ENCODE measurements at regions not wholly inside any gene's neighbourhood (a gene's known extent, or its start where the extent isn't known, plus 50 kb on each side); places are given as distances from the start of the nearest gene placed in this dataset.
A peak's percentile ranks its signal among the peaks of the same experiment; 100 is the strongest.

GRCh38 chr2:40823478-40823877, 371.6 kb upstream of the SLC8A1 start:
- DNase-seq, result no peak

- DNase-seq, result no peak
These were observed 372.4 kb upstream of the SLC8A1 start for GRCh38 chr2:40824278-40824677.

GRCh38 chr2:40827392-40827791, 375.5 kb upstream of the SLC8A1 start:
- DNase-seq, result no peak

- no peak for DNase-seq
These were observed 379.5 kb upstream of the SLC8A1 start for GRCh38 chr2:40831321-40831873.

- DNase-seq, result no peak
These were observed 390.0 kb upstream of the SLC8A1 start for GRCh38 chr2:40841856-40842255.

DNA sequence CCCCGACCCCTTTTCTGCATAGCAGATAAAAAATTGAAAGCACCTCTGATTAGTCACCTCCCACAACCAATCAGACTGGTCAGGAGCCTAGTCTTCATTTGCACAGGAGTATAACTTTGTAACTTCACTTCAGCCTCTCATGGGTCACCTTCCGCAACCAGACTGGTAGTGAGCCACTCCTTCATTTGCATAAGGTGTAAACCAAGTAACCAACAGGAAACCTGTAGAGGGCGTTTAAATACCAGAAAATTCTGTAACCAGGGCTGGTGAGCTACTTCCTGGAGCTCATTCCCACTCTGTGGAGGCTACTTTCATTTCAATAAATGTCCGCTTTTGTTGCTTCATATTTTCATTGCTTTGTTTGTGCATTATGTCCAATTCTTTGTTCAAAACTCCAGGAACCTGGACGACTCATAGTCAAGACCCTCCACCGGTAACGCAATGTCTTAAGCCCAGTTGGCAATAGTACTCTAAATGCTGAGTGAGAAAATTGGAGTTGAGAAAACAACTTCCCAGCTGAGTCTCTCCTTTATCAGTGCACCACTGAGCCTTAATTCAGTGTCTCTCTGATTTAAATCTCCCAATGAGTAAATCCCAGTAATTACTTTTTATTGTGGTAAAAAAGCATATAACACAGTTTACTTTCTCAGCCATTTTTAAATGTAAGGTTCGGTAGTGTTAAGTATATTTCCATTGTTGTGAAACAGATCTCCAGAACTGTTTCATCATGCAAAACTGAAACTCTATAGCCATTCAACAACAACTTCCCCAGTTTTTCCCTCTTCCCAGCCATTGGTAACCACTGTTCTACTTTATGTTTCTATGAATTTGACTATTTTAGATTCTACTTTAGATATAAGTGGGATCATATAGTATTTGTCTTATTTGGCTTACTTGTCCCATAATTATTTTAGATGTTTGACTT, 392.7 kb upstream of the SLC8A1 start:
- DNase-seq, result peak; percentile 39

- DNase-seq, result no peak
These were observed 399.8 kb upstream of the SLC8A1 start for GRCh38 chr2:40851661-40852060.

- no peak for DNase-seq
These were observed 407.7 kb upstream of the SLC8A1 start for GRCh38 chr2:40859617-40860016.

- no peak for DNase-seq
These were observed 415.9 kb upstream of the SLC8A1 start for GRCh38 chr2:40867829-40868228.

GRCh38 chr2:40872580-40872979, 420.7 kb upstream of the SLC8A1 start:
- DNase-seq, result no peak

DNA sequence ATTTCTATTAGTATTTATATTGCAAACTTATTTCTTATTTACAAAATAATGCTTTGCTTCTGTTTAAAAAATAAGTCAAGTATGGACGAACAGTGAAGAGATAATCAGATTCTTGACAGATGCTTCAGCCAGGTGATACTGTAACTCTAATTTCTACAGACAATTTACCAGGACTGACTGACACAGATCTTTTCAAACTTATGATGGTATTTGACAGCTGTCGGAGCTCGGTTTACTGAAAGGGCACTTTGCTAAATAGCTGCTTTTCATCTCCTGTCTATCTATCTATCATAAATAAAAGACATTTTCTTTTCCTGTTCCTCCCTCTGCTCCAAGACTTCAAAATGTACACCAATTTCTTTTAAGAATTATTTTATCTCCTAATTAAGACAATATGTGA, 422.5 kb upstream of the SLC8A1 start:
- no peak for DNase-seq

DNA sequence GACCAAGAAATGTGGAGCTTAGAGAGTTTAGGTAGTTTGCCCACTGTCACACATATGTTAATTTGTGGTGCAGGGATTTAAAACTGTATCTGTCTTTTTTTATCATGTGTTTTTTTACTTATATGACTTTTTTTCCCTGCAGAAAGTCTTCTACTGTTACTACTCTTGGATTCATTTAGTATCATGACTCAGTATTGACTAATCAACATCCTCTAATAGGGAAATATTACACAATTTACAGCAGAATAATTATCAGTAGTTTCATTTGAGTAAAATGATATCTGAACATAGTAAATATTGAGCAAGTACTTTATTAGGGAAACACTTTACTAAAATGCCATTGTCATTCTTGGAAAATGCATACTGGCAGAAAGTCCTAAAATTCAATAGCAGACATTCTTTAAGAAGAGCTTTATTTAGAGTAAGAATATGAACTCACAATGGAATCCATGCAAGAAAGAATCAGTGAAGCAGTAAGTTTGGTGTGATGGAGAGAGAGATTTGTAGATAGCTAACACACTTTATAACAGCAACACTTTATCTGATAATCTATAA, 425.9 kb upstream of the SLC8A1 start:
- no peak for DNase-seq

- DNase-seq, result no peak
These were observed 427.4 kb upstream of the SLC8A1 start for GRCh38 chr2:40879305-40879704.

GRCh38 chr2:40886100-40886499, 434.2 kb upstream of the SLC8A1 start:
- DNase-seq, result no peak

DNA sequence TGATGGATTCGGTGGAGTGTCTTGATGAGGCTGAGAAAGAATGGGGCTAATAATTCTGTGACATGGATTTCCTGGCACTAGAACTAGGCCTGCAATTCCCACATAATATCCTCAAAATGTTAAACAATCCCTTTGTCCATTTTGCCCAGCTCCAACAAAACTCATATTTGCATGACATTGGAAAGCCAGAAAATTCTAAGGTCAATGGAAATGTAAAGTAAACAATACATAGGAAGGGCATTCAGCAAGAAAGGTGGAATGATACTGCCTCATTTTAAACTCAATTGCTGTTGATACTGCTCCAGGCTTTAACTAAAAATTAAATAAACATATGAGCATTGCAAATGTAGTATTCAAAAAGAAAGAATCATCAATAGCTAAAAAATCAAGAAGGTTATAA, 434.8 kb upstream of the SLC8A1 start:
- DNase-seq, result no peak

- DNase-seq, result peak; percentile 29
These were observed 444.5 kb upstream of the SLC8A1 start for GRCh38 chr2:40896358-40896757.

- DNase-seq, result no peak
These were observed 462.8 kb upstream of the SLC8A1 start for GRCh38 chr2:40914666-40915065.

DNA sequence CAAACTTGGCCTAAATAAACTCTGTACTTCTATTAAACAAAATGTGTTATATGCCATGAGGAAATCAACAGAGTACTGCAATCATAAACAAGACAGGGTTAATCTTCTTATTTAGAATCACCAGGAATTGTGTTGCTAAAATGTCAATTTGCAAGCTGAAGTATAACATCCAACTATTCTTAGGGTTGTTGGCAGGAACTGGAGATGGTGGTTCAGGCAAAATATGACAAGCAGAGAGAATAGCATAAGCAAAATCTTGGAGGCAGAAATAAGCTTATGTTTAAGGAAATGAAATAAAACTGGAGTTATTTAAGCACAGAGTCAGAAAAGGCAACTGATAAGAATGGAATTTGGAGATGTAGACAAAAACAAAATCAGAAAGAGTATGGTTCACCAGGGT, 463.8 kb upstream of the SLC8A1 start:
- DNase-seq, result peak; percentile 41

GRCh38 chr2:40935349-40935748, 483.5 kb upstream of the SLC8A1 start:
- DNase-seq, result peak; percentile 45

DNA sequence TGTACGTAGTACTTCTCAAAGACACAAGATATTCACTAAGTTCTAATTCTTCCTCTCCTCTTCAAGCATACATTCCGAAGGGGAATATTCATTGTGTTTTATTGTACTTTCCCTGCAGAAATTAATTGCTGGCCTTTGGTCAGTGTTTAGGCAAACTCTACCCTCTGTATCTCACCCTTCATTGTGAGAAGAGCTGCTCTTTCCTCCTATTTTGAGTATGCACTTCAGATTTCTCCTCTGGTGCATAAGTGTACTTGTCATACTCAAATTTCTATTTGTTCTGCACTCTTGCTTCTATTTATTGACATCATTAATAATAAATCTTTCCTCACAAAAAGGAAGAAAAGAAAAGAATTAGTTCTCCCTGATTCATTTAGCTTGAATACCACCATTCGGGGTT, 485.4 kb upstream of the SLC8A1 start:
- DNase-seq, result no peak

DNA sequence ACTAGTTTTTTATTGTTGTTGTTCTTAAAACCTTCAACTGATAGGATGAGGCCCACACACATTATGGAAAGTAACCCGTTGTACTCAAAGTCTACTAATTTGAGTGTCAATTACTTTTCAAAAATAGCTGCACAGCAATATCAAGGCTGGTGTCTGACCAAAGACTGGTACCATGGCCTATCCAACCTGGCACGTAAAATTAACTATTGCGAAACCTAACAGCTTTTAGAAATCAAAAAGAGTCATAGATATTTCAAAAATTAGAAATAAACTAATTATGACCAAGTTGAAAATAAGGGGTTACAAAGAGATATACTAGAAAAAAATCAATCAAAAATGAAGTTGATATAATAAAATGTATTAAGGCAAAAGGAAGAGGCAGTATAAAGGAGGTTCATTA, 501.5 kb upstream of the SLC8A1 start:
- no peak for DNase-seq

GRCh38 chr2:40955042-40955441, 503.2 kb upstream of the SLC8A1 start:
- DNase-seq, result no peak

- peak; percentile 14 for DNase-seq
These were observed 503.7 kb upstream of the SLC8A1 start for GRCh38 chr2:40955635-40956034.

- DNase-seq, result no peak
These were observed 505.6 kb upstream of the SLC8A1 start for GRCh38 chr2:40957508-40957907.
